RWPE1 (cell line): ENCODE measurements at regions not wholly inside any gene's neighbourhood (a gene's known extent, or its start where the extent isn't known, plus 50 kb on each side); places are given as distances from the start of the nearest gene placed in this dataset.

ENCODE experiments used
- CTCF ChIA-PET: fragments of 350-600 bp; sonication (Branson Sonifier 250); formaldehyde crosslinking; extraction: SDS; loops from one replicate; lab custom pipeline; 2021; lab: Yijun Ruan, JAX
- POLR2A ChIA-PET: fragments of 400-600 bp; formaldehyde crosslinking; extraction: SDS; loops from one replicate; lab custom pipeline; 2020; ENCODE audit warnings: antibody characterized with exemption; ENCODE audit not compliant: low non-redundant PET; lab: Yijun Ruan, JAX
- DNase-seq: peaks from one replicate; pipeline ENCODE4 v3.0.0; 2012; ENCODE audit warnings: low spot score
- H3K27ac ChIP-seq: fragments of 450-650 bp; 2 replicates; pipeline ENCODE4 v1.5.1; 2017
- TF ChIP-seq, protein P1 (sequence below): fragments of 450-650 bp; conservative IDR thresholded peaks from 2 replicates; pipeline ENCODE4 v1.5.1; 2017; ENCODE audit warnings: low read depth, mild to moderate bottlenecking

DNA sequence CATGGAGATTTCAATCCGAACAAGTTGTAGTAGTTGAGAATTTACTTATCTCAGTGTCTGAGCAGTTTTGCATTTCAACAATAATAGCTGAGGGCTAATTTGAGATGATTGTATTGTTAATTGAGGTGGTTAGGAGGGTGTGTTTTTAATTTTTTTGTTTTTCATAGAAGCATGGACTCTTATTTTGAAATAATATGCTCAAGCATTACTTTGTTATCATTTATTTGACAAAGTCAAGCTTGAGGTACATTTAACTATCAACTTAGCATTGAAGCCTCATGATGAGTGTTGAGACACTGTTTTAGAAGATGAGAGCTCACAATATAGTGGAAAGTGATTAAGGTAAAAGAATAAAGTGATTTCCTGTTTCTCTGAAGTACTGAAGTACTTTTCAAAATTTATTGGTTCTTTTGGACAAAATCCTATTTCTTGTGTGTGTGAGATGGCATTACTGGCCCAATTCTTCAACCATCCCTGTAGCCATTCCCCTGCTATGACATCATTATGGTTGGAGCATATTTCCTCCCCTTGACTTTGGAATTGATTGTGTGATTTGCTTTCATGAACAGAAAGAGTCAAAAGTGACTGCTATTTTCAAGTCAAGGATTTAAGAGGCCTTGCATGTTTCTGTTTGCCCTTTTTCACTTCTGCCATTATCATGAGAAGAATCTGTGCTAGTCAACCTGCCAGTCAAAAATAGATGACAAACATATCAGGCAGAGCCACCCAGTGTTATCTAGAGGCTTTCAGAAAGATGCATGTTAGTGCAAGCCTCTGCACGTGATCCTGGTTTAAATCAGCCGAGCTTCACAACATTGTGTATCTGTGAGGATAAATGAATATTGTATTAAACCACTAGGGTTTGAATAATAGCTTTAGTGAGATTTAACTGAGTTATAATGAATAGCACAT is 1112.3 kb upstream of the CITED2 start:
- no peak overlapping the region for H3K27ac ChIP-seq
- POLR2A ChIA-PET: no interaction called here
- TF ChIP-seq, protein P1, sequence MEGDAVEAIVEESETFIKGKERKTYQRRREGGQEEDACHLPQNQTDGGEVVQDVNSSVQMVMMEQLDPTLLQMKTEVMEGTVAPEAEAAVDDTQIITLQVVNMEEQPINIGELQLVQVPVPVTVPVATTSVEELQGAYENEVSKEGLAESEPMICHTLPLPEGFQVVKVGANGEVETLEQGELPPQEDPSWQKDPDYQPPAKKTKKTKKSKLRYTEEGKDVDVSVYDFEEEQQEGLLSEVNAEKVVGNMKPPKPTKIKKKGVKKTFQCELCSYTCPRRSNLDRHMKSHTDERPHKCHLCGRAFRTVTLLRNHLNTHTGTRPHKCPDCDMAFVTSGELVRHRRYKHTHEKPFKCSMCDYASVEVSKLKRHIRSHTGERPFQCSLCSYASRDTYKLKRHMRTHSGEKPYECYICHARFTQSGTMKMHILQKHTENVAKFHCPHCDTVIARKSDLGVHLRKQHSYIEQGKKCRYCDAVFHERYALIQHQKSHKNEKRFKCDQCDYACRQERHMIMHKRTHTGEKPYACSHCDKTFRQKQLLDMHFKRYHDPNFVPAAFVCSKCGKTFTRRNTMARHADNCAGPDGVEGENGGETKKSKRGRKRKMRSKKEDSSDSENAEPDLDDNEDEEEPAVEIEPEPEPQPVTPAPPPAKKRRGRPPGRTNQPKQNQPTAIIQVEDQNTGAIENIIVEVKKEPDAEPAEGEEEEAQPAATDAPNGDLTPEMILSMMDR: no peak
- CTCF ChIA-PET: interaction anchor here (0.8 kb wide), 1 partner anchor 24 kb away, joined by 5 read pairs; no protein-coding TSS in a partner anchor
- DNase-seq: no peak

DNA sequence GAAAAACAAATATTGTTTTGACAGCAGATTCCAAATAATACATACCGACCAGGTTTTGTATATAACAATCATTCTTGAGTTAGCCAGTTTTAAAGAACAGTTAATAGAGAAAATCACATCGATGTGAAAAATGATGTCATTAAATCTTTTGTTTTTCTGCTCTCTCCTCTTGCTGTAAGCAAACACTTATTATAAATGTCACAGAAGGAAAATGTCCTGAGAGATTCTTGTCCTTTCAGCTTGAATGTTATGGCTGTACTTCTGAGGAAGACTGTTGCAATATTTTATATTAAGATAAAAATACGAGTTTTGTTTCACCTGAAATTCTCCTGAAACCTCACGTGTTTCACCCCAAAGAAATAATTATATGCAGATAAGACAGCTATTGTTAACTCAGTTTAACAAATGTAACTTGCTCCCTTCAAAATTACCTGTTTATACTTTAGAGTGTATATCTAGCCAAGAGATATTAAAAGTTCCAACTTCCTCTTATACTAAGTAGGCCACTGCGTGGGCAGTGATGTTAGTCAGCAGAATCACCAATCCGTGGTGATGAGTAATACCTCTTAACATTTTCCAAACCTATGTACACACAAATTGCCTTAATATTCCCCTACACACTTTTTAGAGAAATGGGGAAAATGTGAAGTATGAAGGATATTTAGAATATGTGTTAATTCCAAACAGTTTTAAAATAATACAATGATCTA is 1111.4 kb upstream of the CITED2 start:
- ChIA-PET POLR2A (no interaction called here), CTCF (interaction anchor here (0.6 kb wide), 1 partner anchor 1115 kb away, joined by 4 read pairs; no protein-coding TSS in a partner anchor)
- DNase-seq: peak; percentile 71
- TF ChIP-seq, protein P1: no peak
- no peak overlapping the region for H3K27ac ChIP-seq

- CTCF ChIA-PET: no interaction called here
- no peak overlapping the region for H3K27ac ChIP-seq
- POLR2A ChIA-PET: no interaction called here
- DNase-seq: no peak
- TF ChIP-seq, protein P1: no peak
Measured at GRCh38 chr6:140480852-140481251, 1106.4 kb upstream of the CITED2 start.

DNA sequence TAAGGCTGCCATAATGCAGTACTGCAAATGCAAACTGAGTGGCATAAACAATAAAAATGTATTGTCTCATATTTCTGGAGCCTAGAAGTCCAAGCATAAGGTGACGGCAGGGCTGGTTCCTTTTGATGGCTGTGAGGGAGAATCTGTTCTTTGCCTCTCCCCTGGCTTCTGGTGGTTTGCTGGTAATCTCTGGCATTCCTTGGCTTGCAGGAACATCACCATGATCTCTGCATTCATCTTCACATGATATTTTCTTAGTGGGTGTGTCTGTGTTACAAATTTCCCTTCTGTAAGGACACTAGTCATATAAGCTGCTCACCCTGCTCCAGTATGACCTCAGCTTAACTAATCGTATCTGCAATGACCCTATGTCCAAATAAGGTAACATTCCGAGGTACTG is 1104.2 kb upstream of the CITED2 start:
- CTCF ChIA-PET: interaction anchor here (0.7 kb wide), 2 partner anchors 119 to 928 kb away, joined by 3 read pairs; no protein-coding TSS in a partner anchor
- POLR2A ChIA-PET: no interaction called here
- no peak for DNase-seq
- H3K27ac ChIP-seq: no peak overlapping the region
- TF ChIP-seq, protein P1: no peak

- CTCF ChIA-PET: no interaction called here
- TF ChIP-seq, protein P1: no peak
- DNase-seq: peak; percentile 39
- POLR2A ChIA-PET: no interaction called here
- no peak overlapping the region for H3K27ac ChIP-seq
Measured at GRCh38 chr6:140475086-140475485, 1100.6 kb upstream of the CITED2 start.

DNA sequence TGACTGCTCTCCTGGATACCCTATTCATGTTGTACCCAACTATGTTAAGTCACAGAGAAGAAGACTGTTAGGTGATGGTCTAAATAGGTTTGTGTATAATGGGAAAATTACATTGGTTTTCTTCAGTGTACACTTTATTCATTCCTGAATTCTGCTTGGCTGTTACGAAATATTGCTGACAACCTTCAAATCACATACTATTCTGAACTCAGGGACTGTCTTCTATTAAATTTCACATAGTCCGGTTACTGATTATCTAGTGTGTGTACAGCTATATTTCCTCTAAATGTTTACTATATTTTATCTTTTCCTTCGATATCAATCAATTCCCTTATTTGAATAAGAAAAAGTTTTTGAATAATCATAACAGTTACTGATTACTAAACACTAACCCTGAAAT is 1090.3 kb upstream of the CITED2 start:
- POLR2A ChIA-PET: no interaction called here

More for the DNA sequence above, 1090.3 kb upstream of the CITED2 start:
- no peak overlapping the region for H3K27ac ChIP-seq
- CTCF ChIA-PET: no interaction called here
- TF ChIP-seq, protein P1: no peak
- DNase-seq: no peak
